Myocyte (in vitro differentiated cells): ENCODE measurements at regions not wholly inside any gene's neighbourhood (a gene's known extent, or its start where the extent isn't known, plus 50 kb on each side); places are given as distances from the start of the nearest gene placed in this dataset.

ENCODE experiments used
- DNase-seq: peaks from one replicate; pipeline ENCODE4 v3.0.0-alpha.2; 2012; ENCODE audit warnings: low read depth

- no peak for DNase-seq
Observed at GRCh38 chr17:83177611-83178532, 98.5 kb downstream of the METRNL start.

GRCh38 chr17:83178533-83179304 lies 99.3 kb downstream of the METRNL start:
- no peak for DNase-seq

GRCh38 chr17:83179374-83179773 lies 100.0 kb downstream of the METRNL start:
- DNase-seq = no peak

DNA sequence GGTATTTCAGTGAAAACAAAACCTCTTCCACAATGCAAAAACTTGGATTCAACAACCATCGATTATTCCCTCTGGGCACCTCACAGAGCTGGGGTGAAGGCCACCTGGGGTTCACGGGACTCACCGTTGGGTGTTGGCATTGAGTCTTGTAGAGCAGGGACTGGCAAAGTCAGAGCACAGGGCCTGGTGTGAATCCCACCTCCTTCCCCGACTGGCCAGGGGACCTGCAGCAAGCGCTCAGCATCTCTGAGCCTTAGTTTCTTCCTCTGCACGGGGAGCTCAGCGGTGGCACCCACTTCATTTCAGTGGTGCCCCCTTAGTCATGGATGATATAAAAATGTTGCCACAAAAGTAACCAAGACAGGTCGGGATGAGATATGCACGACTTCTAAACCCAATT lies 100.4 kb downstream of the METRNL start:
- no peak for DNase-seq

DNA sequence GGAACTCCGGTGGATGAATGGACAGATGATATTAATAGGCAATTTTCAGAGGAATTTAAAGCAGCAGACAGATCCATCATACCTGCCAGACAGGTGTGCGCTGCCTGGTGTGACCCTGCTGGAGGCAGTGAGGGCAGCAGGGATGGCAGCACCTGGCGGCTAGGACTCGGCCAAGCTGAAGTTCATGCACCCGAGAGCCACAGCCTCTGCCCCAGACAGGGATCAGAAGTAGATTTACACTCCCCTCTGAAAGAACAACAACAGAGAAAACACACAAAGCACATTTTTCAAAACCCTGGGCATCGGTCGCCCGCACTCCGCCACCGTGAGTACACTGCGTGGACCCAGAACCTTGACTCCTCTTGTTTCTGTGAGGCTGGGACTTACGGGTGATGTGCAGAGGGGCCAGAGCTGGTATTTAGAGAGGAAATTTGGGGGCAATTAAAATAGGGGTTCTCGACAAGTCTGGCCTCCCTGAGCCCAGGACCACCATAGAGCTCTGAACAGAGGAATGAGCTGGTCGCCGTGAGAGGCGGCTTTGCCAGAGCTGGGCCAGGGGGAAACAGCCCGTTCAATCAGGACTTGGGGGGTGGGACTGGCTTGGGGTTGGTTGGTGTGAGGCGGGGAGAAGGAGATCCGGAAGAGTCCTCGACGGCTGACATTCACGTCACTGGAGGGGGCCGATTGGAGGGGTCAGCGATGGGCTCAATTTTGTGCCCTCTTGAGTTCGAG lies 101.0 kb downstream of the METRNL start:
- no peak for DNase-seq

DNA sequence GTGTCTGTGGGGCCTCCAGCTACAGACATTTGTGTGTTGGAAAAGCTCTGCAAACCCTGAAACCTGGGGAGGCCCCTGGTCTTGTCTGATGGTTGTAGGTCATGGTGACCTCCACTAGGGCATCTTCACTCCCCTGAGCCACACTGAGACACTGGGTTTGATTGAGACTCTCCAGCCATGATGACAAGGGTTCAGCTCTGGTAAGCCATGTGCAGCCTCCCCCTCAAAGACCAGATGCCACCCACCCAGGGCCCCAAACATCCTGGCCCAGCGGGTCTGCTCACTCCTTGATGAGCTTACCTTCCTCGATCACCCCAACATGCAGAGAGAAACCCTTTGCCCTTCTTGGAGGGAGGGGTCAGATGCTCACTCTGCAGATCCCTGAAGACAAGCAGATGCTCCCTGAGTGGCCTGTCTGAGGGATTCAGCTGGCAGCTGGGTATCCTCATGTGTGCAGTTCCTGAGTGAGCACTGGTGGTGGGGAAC lies 101.6 kb downstream of the METRNL start:
- DNase-seq = no peak

DNA sequence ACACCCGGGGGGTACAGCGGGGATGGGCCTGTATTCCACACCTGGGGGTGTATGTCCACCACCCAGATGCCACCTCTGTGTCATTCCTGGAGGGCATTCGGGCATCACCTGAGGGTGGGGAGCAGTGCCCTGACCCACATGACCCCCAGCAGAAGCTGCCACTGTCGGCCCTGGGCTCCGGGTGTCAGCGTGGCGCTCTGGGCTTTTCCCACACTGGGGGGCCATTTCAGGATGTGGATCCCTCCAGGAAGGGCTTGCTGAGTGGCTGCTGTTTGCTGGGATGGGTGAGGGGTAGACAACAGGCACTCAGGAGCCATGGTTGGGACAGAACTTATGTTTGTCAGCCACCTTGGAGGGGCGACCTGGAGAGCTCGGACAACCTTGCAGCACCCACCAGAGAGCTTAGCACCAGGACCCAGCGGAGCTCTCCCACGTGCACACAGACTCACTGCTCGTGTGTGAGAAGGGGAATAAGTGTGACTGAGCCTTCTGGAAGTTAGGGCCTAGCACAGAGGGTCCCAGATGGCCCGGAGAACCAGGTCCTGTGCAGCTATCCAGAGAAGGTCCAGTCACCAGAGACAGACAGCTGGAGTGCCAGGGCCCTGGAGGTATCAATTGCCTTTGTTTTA lies 102.7 kb downstream of the METRNL start:
- no peak for DNase-seq

GRCh38 chr17:83182620-83183101 lies 103.3 kb downstream of the METRNL start:
- no peak for DNase-seq

- no peak for DNase-seq
Observed at GRCh38 chr17:83183145-83183948, 103.9 kb downstream of the METRNL start.

DNA sequence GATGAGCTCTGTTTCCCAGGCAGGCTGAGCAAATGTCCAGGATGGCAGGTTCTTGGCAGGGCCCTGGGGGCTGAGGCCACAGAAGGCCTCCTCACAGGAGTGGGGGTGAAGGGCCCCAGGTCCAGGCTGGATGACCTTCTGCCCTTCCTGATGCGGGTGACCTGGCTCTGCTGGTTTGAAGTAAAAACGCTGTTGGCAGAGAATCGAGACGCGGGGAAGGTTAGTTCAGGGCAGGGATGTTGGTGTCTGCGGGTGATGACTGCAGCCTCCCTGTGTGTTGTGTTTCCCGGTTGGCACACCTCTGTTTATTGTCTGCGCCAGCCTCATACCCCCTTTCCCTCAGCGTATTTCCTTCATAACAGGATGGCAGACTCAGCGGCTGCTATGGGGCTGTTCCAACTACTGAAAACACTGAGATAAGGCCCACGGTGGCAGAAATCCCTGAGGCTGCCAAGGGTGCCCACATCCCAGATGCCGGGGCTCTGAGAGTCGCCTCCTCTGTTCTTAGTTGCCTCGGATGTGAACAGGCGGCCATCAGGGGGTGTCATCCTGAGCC lies 104.6 kb downstream of the METRNL start:
- DNase-seq = no peak

DNA sequence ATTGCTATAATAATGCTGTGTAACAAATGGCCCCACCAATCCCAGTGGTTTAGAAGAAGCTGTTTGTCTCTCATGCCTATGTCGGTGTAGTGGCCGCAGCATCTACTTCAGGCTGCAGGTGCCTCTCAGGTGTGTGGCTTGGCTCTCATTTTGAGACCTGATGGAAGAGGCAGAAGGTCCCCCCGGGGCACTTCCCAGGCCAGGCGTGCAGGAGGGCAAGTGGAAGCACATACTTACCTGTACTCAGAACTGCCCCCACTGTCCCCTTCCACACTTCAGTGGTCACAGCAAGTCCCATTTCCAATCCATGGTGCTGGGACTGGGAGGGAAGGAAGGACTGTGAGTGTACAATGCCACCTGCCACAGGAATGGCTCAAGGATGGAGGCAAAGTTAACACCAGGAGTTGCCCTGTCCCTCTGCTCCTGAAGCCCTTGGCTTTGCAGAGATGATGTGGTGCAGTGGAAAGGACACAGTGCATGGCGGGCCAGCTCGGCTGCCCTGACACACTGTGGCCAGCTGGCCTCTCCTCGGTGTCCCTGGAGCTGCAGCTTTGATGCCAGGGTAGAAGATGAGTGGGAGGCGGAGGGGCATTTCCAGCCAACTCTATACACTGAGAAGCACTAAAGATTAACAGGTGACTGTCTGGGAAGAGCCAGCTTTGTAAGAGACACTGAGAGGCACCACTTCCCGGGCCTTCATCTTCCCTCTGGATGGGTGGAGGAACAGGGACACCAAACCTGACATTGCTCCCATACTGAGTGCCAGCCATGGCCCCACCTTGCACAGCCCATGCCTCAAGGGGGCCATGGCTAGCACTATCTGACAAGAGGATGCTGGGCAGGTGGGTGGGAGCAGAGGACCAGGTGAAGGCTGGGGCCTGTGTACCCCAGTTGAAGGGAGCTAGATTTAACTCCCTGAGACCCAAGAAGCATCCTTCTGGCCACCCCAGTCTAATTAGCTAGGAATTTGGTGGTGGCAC lies 105.9 kb downstream of the METRNL start:
- DNase-seq = no peak

GRCh38 chr17:83186226-83186625 lies 106.8 kb downstream of the METRNL start:
- DNase-seq = no peak

DNA sequence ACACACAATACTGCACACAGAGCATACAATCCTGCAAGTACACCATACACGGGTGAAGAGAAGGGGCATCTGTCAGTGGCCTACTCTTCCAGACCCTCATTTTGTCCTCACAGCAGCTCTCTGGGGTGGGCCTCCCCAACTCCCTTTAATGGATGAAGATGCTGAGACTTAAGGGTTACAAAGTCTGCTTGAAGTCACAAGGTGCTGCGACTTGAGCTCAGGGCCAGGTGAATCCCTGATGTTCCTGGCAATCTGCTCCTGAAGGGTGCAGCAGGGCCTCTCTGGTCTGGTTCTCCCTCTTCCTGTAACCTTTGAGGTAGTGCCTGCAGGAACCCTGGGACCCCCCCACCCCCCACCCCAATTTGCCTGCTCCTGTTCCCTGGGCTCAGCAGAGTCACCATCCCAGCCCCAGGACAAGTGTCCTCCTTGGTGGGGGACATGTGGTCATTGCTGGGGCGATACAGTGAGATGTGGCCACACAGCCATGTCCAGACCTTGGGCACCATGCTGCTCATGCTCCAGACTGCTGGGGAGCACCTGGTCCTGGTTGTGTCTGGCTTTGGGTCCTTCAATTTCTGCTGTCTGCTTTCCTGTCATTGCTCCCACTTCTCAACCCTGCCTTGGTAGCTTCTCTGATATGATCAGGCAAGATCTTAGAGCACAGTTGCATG lies 107.5 kb downstream of the METRNL start:
- DNase-seq = no peak

GRCh38 chr17:83187782-83188311 lies 108.4 kb downstream of the METRNL start:
- DNase-seq = no peak

GRCh38 chr17:83189044-83190003 lies 109.9 kb downstream of the METRNL start:
- peak; percentile 84 for DNase-seq

GRCh38 chr17:83190004-83190385 lies 110.6 kb downstream of the METRNL start:
- no peak for DNase-seq
